GM20000 (cell line): ENCODE measurements at regions not wholly inside any gene's neighbourhood (a gene's known extent, or its start where the extent isn't known, plus 50 kb on each side); places are given as distances from the start of the nearest gene placed in this dataset.

Experiments used
- DNase-seq: peaks from one replicate; pipeline ENCODE4 v3.0.0; 2012; ENCODE audit warnings: low spot score
- TF ChIP-seq, protein P1 (sequence below): IDR thresholded peaks from 2 replicates; pipeline ENCODE4 v1.5.1; 2012; ENCODE audit warnings: mild to moderate bottlenecking, control low read depth; ENCODE audit errors: extremely low read depth, missing control alignments

DNA sequence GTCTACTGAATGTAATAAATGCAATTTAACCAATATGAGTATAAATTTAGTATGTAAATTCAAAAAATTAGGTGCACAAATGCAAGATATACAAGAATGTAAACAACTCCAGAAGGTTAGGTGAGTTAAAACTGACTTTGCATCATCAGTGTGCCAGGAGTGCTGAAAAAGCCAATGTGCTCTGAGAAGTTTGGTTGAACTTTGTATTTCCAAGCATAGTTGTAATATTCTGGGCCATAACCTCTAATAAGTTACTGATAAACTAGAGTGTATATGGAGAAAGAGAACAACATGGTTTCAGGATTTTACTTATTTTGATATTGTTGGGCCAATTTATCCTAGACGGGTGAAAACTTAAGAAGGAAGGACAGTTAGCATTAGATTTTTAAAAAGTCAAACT, 876.9 kb upstream of the GHITM start:
- TF ChIP-seq, protein P1, sequence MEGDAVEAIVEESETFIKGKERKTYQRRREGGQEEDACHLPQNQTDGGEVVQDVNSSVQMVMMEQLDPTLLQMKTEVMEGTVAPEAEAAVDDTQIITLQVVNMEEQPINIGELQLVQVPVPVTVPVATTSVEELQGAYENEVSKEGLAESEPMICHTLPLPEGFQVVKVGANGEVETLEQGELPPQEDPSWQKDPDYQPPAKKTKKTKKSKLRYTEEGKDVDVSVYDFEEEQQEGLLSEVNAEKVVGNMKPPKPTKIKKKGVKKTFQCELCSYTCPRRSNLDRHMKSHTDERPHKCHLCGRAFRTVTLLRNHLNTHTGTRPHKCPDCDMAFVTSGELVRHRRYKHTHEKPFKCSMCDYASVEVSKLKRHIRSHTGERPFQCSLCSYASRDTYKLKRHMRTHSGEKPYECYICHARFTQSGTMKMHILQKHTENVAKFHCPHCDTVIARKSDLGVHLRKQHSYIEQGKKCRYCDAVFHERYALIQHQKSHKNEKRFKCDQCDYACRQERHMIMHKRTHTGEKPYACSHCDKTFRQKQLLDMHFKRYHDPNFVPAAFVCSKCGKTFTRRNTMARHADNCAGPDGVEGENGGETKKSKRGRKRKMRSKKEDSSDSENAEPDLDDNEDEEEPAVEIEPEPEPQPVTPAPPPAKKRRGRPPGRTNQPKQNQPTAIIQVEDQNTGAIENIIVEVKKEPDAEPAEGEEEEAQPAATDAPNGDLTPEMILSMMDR, result no peak
- DNase-seq, result no peak

DNA sequence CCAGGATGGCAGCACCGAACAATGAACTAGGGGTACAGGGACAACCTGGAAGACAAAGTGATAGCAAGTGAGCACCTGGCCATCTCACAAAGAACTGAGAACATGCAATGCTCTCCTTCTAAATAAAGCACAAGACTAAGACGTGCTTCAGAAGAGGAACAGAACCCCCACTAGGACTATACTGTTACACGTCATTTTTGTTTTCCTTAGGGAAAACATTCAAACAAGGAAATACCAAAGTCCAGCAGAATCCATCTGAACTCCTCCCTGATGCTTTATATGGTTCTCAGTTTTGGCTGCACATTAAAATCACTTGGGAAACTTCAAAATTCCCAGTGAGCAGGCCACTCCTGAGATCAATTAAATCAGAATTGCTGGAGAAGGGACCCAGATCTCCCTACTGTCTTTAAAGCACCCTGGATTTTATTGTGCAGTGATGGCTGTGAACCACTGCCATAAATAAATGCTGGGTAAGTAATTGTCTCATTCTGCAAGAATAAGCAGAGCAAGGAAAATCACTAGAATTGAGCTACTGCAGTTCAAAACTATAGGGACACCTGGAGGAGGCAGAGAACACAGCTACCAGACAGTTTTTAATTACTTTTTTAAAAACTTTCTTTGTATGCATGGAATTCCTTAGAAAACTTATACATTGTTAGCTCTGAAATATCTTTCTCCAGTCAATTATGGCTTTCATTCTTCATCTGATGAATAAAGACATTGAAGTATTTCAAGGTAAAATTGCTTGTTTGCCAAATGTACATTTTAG, 866.5 kb upstream of the GHITM start:
- TF ChIP-seq, protein P1, result no peak
- no peak for DNase-seq

DNA sequence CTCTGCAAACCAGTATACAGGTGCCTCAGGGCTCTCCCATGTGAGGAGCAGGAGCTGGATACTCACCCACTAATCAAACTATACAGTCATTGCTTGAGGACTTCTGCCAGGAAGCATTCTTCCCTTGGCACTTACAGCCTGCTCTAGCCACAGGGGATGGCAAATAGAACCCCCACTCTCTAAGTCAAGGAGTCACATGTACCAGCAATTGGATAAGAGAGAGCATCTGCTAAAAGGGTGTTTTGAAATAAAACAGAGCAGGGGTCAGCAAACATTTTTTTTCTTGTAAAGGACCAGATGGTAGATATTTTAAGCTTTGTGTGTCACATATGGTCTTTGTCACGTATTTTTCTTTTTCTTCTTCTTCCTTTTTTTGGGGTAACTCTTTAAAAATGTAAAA, 865.2 kb upstream of the GHITM start:
- no peak for DNase-seq
- TF ChIP-seq, protein P1, result no peak

DNA sequence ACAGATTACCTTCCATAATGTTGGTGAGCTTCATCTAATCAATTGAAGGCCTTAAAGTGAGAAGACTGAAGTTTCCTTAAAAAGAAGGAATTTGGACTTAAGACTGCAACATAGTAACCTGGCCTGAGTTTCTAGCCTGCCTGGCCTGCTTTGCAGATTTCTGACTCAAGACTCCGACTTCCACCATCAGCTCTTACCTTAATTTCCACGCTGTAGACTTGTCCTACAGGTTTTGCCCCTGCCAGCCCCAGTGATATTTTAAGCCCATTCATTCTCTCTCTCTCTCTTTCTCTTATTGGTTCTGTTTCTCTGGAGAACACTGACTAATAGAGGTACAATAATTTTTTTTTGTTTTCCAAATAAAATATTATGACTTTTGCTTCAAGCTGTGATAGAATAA, 862.3 kb upstream of the GHITM start:
- TF ChIP-seq, protein P1, result no peak
- DNase-seq, result no peak

DNA sequence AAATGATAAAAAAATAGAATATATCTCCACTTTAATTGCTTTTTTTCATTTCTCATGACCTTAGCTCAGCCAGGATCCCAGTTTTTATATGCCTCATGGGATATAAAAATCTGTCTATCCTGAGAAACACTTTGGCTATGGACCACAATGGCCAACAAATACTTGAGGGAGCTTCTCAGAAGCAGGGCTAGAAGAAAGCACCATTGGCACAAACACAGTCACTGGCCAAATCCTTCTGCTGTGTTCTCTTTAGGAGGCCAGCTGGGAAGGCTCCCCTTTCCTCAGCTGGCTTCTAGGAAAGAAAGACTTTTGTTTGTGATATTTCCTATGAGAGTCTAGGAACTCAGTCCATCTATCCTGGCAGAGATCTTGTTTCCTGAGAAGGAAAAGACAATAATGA, 856.2 kb upstream of the GHITM start:
- DNase-seq, result no peak
- TF ChIP-seq, protein P1, result no peak

DNA sequence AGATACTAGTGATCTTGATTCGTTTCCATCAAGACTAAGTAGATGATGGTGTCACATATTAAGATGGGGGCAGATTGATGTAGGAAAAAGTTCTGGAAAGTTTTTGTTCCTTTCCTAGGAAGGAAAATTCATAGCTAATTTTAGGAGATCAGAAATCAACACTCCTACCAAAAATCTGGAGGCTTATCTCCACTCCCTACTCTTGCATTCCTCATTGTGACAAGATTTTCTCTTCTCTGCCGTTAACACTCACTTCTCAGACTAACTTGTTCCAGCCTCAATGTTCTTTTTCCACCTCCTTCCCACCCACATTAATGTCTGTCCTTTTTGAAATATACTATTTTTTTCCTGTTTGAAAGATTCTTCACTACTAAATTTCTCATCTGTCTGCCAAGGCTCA, 851.9 kb upstream of the GHITM start:
- TF ChIP-seq, protein P1, result no peak
- no peak for DNase-seq

DNA sequence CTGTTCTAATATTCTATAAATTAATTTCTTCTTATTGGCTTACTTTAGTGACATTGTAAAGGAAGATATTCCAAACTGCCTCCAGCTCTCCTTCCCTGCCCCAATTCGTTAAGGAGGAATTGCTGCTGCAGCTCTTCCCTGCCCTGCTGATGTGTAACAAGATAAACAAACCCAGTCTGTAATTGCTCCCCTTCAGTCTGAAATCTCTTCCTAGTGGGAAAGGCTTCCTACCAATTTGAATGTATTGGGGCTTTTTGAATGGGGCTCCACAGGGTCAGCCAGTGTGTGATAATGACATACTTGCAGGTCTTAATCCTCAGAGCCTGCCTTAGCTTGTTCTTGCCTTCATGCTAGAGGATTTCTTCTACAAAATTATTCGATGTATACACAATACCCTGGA, 849.9 kb upstream of the GHITM start:
- TF ChIP-seq, protein P1, result no peak
- no peak for DNase-seq
